ENCODE measurements at regions not wholly inside any gene's neighbourhood (a gene's known extent, or its start where the extent isn't known, plus 50 kb on each side); places are given as distances from the start of the nearest gene placed in this dataset.

- no peak overlapping the region for H3K27ac ChIP-seq (ENCODE audit: low read depth)
- Mint-ChIP-seq H3K4me3 (no peak overlapping the region), H3K9me3 (no peaks in the 10 kb centered on the region; the same call in 2 of the 3 replicates), H3K4me1 (peaks cover 18% of the 10 kb centered on the region), H3K27me3 (ENCODE audit: insufficient read depth, low read depth, poor library complexity) (peaks cover 9% of the 10 kb centered on the region), H3K27ac (no peak overlapping the region), H3K36me3 (ENCODE audit: low read depth) (no peaks in the 10 kb centered on the region)
- no peaks in the 10 kb centered on the region for H4K20me1 ChIP-seq (replicated peaks; ENCODE audit: insufficient read depth)
- H3K4me1 ChIP-seq (ENCODE audit: insufficient read depth), result no peaks in the 10 kb centered on the region
- DNase-seq (ENCODE audit: low spot score) (no peak), ATAC-seq (no peak)
- no peaks in the 10 kb centered on the region for H3K9me2 ChIP-seq (ENCODE audit: insufficient read depth)
- no peak overlapping the region for H2AFZ ChIP-seq
- no peaks in the 10 kb centered on the region for H3K79me2 ChIP-seq (replicated peaks; ENCODE audit: insufficient read depth)
- 0 out of 2 replicates have a peak, but pooled peaks cover 4% of the 10 kb centered on the region for H3K27me3 ChIP-seq (ENCODE audit: insufficient read depth)
- no peak overlapping the region for H3K4me2 ChIP-seq
- H3K36me3 ChIP-seq (ENCODE audit: insufficient read depth), result no peaks in the 10 kb centered on the region
- TF ChIP-seq POLR2AphosphoS5 (IDR thresholded peaks at IDR 0.05; ENCODE audit: low read depth) (no peak), STAT1 (IDR thresholded peaks at IDR 0.05; ENCODE audit: unreplicated experiment) (no peak), EZH2phosphoT487 (IDR thresholded peaks at IDR 0.05; ENCODE audit: unreplicated experiment) (no peak), NANOG (IDR thresholded peaks at IDR 0.05; ENCODE audit: borderline replicate concordance) (no peak), ZNF331 (CRISPR knock-in tag; IDR thresholded peaks at IDR 0.05; ENCODE audit: low read depth) (no peak)
- TF ChIP-seq, protein P1, sequence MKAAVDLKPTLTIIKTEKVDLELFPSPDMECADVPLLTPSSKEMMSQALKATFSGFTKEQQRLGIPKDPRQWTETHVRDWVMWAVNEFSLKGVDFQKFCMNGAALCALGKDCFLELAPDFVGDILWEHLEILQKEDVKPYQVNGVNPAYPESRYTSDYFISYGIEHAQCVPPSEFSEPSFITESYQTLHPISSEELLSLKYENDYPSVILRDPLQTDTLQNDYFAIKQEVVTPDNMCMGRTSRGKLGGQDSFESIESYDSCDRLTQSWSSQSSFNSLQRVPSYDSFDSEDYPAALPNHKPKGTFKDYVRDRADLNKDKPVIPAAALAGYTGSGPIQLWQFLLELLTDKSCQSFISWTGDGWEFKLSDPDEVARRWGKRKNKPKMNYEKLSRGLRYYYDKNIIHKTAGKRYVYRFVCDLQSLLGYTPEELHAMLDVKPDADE (IDR thresholded peaks at IDR 0.05), result no peak
- H3K4me3 ChIP-seq, result no peak overlapping the region
- no peaks in the 10 kb centered on the region for H3F3A ChIP-seq (replicated peaks; ENCODE audit: low read depth)
These were observed 190.1 kb upstream of the GLI2 start for GRCh38 chr2:120545521-120546047.

DNA sequence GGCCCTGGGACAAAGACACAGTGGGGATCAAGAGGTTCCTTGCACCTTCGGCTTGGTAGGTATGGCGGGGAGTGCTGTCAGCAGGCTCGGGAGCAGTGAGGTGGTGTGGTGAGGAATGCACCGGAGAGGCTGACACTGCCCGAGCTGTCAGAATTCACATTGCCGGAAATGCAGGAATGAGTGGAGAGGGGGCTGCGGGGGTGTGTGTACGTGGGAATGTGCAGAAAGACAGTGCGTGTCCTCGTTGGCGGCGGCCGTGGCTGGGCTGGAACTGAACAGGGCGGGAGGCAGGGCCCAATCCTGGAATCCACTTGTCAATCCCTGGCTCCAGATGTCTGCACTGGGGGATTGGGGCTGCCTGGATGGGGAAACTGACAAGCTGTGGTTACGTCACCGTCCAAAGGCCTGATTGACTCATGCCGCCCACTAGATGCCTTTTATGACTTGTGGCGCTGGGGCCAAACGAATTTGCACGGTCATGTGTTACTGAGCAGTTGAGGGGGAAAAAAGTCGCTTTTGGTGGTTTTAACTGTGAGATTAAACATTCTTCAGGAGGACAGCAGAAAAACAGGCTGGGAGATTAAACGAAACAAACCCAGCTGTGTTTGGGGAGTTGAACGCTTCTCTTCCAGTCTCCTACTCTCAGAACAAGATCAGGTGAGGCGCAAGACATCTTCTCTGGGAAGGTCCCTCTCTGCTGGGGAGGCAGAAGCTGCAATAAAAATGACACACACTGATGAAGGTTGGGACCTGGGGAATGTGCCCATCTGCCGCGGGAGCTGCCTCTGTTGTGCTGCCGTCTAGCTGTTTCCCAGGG is 189.4 kb upstream of the GLI2 start:
- ATAC-seq, result peak; percentile 76
- Histone ChIP-seq H3K27me3 (ENCODE audit: insufficient read depth) (peaks cover 7% of the 10 kb centered on the region; the same call in 1 of the 2 replicates), H3K27ac (ENCODE audit: low read depth) (no peak overlapping the region), H4K20me1 (replicated peaks; ENCODE audit: insufficient read depth) (no peaks in the 10 kb centered on the region), H3F3A (replicated peaks; ENCODE audit: low read depth) (no peaks in the 10 kb centered on the region), H3K36me3 (ENCODE audit: insufficient read depth) (no peaks in the 10 kb centered on the region), H3K4me3 (no peak overlapping the region), H3K79me2 (replicated peaks; ENCODE audit: insufficient read depth) (no peaks in the 10 kb centered on the region), H2AFZ (no peak overlapping the region), H3K9me2 (ENCODE audit: insufficient read depth) (no peaks in the 10 kb centered on the region), H3K4me1 (ENCODE audit: insufficient read depth) (no peaks in the 10 kb centered on the region), H3K4me2 (no peak overlapping the region)
- H3K27me3 Mint-ChIP-seq (ENCODE audit: insufficient read depth, low read depth, poor library complexity), result peaks cover 7% of the 10 kb centered on the region
- H3K27ac Mint-ChIP-seq, result no peak overlapping the region
- no peaks in the 10 kb centered on the region; the same call in 2 of the 3 replicates for H3K9me3 Mint-ChIP-seq
- H3K4me1 Mint-ChIP-seq, result peaks cover 16% of the 10 kb centered on the region
- H3K36me3 Mint-ChIP-seq (ENCODE audit: low read depth), result no peaks in the 10 kb centered on the region
- no peak overlapping the region for H3K4me3 Mint-ChIP-seq
- DNase-seq (ENCODE audit: low spot score), result no peak
- TF ChIP-seq, protein P2, sequence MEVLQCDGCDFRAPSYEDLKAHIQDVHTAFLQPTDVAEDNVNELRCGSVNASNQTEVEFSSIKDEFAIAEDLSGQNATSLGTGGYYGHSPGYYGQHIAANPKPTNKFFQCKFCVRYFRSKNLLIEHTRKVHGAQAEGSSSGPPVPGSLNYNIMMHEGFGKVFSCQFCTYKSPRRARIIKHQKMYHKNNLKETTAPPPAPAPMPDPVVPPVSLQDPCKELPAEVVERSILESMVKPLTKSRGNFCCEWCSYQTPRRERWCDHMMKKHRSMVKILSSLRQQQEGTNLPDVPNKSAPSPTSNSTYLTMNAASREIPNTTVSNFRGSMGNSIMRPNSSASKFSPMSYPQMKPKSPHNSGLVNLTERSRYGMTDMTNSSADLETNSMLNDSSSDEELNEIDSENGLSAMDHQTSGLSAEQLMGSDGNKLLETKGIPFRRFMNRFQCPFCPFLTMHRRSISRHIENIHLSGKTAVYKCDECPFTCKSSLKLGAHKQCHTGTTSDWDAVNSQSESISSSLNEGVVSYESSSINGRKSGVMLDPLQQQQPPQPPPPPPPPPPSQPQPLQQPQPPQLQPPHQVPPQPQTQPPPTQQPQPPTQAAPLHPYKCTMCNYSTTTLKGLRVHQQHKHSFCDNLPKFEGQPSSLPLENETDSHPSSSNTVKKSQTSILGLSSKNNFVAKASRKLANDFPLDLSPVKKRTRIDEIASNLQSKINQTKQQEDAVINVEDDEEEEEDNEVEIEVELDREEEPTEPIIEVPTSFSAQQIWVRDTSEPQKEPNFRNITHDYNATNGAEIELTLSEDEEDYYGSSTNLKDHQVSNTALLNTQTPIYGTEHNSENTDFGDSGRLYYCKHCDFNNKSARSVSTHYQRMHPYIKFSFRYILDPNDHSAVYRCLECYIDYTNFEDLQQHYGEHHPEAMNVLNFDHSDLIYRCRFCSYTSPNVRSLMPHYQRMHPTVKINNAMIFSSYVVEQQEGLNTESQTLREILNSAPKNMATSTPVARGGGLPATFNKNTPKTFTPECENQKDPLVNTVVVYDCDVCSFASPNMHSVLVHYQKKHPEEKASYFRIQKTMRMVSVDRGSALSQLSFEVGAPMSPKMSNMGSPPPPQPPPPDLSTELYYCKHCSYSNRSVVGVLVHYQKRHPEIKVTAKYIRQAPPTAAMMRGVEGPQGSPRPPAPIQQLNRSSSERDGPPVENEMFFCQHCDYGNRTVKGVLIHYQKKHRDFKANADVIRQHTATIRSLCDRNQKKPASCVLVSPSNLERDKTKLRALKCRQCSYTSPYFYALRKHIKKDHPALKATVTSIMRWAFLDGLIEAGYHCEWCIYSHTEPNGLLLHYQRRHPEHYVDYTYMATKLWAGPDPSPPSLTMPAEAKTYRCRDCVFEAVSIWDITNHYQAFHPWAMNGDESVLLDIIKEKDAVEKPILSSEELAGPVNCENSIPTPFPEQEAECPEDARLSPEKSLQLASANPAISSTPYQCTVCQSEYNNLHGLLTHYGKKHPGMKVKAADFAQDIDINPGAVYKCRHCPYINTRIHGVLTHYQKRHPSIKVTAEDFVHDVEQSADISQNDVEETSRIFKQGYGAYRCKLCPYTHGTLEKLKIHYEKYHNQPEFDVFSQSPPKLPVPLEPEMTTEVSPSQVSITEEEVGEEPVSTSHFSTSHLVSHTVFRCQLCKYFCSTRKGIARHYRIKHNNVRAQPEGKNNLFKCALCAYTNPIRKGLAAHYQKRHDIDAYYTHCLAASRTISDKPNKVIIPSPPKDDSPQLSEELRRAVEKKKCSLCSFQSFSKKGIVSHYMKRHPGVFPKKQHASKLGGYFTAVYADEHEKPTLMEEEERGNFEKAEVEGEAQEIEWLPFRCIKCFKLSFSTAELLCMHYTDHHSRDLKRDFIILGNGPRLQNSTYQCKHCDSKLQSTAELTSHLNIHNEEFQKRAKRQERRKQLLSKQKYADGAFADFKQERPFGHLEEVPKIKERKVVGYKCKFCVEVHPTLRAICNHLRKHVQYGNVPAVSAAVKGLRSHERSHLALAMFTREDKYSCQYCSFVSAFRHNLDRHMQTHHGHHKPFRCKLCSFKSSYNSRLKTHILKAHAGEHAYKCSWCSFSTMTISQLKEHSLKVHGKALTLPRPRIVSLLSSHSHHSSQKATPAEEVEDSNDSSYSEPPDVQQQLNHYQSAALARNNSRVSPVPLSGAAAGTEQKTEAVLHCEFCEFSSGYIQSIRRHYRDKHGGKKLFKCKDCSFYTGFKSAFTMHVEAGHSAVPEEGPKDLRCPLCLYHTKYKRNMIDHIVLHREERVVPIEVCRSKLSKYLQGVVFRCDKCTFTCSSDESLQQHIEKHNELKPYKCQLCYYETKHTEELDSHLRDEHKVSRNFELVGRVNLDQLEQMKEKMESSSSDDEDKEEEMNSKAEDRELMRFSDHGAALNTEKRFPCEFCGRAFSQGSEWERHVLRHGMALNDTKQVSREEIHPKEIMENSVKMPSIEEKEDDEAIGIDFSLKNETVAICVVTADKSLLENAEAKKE (CRISPR knock-in tag; IDR thresholded peaks at IDR 0.05), result no peak
- TF ChIP-seq, protein P1 (IDR thresholded peaks at IDR 0.05), result no peak
- no peak for TF ChIP-seq EZH2phosphoT487 (IDR thresholded peaks at IDR 0.05; ENCODE audit: unreplicated experiment)
- no peak for TF ChIP-seq ZNF331 (CRISPR knock-in tag; IDR thresholded peaks at IDR 0.05; ENCODE audit: low read depth)
- no peak for TF ChIP-seq EZH2 (IDR thresholded peaks at IDR 0.05; ENCODE audit: low read depth, unreplicated experiment)
